ENCODE measurements at regions not wholly inside any gene's neighbourhood (a gene's known extent, or its start where the extent isn't known, plus 50 kb on each side); places are given as distances from the start of the nearest gene placed in this dataset.

DNA sequence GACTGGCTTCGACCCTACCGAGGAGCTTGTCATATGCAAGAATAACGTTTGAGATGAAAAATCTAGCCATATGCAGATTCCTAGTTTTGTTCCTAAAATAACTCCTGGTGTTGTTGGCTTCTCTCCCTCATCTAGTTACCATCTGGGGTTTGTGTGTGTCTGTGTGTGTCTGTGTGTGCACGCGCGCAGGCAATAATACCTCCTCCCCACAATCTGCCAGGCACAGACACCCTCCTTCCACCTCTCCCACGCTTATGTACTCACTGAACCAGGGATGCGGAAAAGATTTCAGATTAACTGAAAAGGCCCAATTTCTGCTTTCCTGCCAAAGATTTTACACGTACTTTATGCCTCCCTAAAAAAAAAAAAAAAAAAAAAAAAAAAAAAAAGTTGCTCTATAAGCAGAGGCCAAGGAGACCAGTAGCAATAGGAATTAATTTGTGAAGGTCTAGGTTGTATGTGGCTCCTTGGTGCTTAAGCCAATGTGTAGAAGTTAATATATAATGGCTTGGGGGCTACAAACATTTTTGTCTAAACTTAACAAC is 452.7 kb downstream of the NUF2 start:
- TF ChIP-seq, protein P1, sequence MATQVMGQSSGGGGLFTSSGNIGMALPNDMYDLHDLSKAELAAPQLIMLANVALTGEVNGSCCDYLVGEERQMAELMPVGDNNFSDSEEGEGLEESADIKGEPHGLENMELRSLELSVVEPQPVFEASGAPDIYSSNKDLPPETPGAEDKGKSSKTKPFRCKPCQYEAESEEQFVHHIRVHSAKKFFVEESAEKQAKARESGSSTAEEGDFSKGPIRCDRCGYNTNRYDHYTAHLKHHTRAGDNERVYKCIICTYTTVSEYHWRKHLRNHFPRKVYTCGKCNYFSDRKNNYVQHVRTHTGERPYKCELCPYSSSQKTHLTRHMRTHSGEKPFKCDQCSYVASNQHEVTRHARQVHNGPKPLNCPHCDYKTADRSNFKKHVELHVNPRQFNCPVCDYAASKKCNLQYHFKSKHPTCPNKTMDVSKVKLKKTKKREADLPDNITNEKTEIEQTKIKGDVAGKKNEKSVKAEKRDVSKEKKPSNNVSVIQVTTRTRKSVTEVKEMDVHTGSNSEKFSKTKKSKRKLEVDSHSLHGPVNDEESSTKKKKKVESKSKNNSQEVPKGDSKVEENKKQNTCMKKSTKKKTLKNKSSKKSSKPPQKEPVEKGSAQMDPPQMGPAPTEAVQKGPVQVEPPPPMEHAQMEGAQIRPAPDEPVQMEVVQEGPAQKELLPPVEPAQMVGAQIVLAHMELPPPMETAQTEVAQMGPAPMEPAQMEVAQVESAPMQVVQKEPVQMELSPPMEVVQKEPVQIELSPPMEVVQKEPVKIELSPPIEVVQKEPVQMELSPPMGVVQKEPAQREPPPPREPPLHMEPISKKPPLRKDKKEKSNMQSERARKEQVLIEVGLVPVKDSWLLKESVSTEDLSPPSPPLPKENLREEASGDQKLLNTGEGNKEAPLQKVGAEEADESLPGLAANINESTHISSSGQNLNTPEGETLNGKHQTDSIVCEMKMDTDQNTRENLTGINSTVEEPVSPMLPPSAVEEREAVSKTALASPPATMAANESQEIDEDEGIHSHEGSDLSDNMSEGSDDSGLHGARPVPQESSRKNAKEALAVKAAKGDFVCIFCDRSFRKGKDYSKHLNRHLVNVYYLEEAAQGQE (IDR thresholded peaks at IDR 0.05; ENCODE audit: low read depth): no peak
- TF ChIP-seq TAF1 (IDR thresholded peaks at IDR 0.05; ENCODE audit: low read depth): no peak
- TF ChIP-seq TCF12 (IDR thresholded peaks at IDR 0.05; ENCODE audit: low read depth): no peak
- no peak for TF ChIP-seq FOXM1 (IDR thresholded peaks at IDR 0.05; ENCODE audit: borderline replicate concordance, low read depth)
- no peak for TF ChIP-seq TEAD4 (IDR thresholded peaks at IDR 0.05)
- no peak for TF ChIP-seq CEBPB (IDR thresholded peaks at IDR 0.05)
- no peak for TF ChIP-seq USF1 (IDR thresholded peaks at IDR 0.05)
- TF ChIP-seq, protein P2, sequence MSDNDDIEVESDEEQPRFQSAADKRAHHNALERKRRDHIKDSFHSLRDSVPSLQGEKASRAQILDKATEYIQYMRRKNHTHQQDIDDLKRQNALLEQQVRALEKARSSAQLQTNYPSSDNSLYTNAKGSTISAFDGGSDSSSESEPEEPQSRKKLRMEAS (IDR thresholded peaks at IDR 0.05): no peak
- TF ChIP-seq RAD21 (IDR thresholded peaks at IDR 0.05; ENCODE audit: low read depth): no peak
- no peak for TF ChIP-seq EGR1 (IDR thresholded peaks at IDR 0.05)
- TF ChIP-seq ZBTB7A (IDR thresholded peaks at IDR 0.05; ENCODE audit: low read depth): no peak

DNA sequence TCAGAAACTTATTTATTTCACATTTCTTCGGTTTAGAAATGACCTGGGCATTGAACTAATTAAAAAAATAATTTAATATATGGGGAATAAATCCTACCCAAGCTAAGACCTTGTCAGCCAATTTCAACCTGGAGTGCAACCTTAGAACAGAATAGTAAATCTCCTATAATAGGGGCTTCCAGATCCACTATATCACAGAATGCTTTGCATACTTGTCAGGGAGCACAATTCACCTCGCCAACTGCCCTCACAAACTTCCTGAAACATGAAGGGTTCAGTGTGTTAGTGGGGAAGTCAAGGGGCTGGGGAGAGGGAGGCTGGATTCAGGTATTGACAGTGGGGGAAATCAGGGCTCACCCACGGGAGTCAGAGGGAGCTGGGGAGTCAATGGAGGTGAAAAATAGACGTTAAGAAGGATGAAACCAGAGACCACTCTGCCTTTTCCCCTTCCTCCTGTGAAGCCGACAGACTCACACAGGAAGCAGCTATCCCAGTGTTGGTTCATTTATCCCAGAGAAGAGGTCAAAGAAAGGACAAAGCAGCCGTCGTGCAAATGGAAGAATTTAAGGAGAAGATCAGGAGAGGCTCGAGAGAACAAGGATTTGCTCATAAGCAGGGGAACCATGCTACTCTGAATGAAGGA is 453.3 kb downstream of the NUF2 start:
- TF ChIP-seq TCF12 (IDR thresholded peaks at IDR 0.05; ENCODE audit: low read depth) (no peak), USF1 (IDR thresholded peaks at IDR 0.05) (no peak), ZBTB7A (IDR thresholded peaks at IDR 0.05; ENCODE audit: low read depth) (no peak), EGR1 (IDR thresholded peaks at IDR 0.05) (no peak), TAF1 (IDR thresholded peaks at IDR 0.05; ENCODE audit: low read depth) (no peak), EP300 (IDR thresholded peaks at IDR 0.05; ENCODE audit: borderline replicate concordance) (no peak), RAD21 (IDR thresholded peaks at IDR 0.05; ENCODE audit: low read depth) (no peak), FOXM1 (IDR thresholded peaks at IDR 0.05; ENCODE audit: borderline replicate concordance, low read depth) (no peak), CREB1 (IDR thresholded peaks at IDR 0.05; ENCODE audit: low read depth) (no peak), YY1 (IDR thresholded peaks at IDR 0.05; ENCODE audit: low read depth) (no peak), CEBPB (IDR thresholded peaks at IDR 0.05) (no peak), NFIC (IDR thresholded peaks at IDR 0.05) (no peak), TEAD4 (IDR thresholded peaks at IDR 0.05) (no peak)
- TF ChIP-seq, protein P2 (IDR thresholded peaks at IDR 0.05): no peak
- TF ChIP-seq, protein P1 (IDR thresholded peaks at IDR 0.05; ENCODE audit: low read depth): no peak

DNA sequence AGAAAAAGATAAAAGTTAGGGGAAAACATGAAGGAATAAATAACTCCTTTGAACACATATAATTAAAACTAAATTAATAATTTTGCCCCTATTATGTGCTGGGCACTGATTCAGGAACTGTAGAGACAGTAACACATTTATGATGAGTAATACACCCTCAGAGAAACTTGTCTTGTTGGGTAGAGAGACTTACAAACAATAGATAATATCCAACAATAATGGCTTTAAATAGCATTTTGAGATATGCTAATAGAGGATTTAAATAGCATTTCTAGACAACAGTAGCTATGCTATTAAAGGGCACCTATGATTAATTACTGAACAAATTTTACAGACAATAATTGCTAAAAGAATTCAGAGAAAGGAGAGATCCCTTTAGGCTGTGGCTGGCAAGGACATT is 455.5 kb downstream of the NUF2 start:
- TF ChIP-seq TAF1 (IDR thresholded peaks at IDR 0.05; ENCODE audit: low read depth): no peak
- TF ChIP-seq, protein P2 (IDR thresholded peaks at IDR 0.05): no peak
- no peak for TF ChIP-seq TEAD4 (IDR thresholded peaks at IDR 0.05)
- no peak for TF ChIP-seq EGR1 (IDR thresholded peaks at IDR 0.05)
- TF ChIP-seq NFIC (IDR thresholded peaks at IDR 0.05): no peak
- TF ChIP-seq ZBTB7A (IDR thresholded peaks at IDR 0.05; ENCODE audit: low read depth): no peak
- TF ChIP-seq EP300 (IDR thresholded peaks at IDR 0.05; ENCODE audit: borderline replicate concordance): no peak
- no peak for TF ChIP-seq RAD21 (IDR thresholded peaks at IDR 0.05; ENCODE audit: low read depth)
- TF ChIP-seq, protein P1 (IDR thresholded peaks at IDR 0.05; ENCODE audit: low read depth): no peak
- TF ChIP-seq TCF12 (IDR thresholded peaks at IDR 0.05; ENCODE audit: low read depth): no peak

- no peak for TF ChIP-seq CEBPB (IDR thresholded peaks at IDR 0.05)
Measured at GRCh38 chr1:163781146-163781545, 459.4 kb downstream of the NUF2 start.
